Sigmoid colon (tissue), 6 donors: ENCODE measurements at regions not wholly inside any gene's neighbourhood (a gene's known extent, or its start where the extent isn't known, plus 50 kb on each side); places are given as distances from the start of the nearest gene placed in this dataset.

Source experiments
- DNase-seq: peaks from one replicate; pipeline ENCODE4 v3.0.0-alpha.2; 2019
- H3K27ac ChIP-seq, 4 donors: fragments of 200-600 bp; sonication (generic); one replicate each; pipeline ENCODE4 v1.5.1; 2016 to 2019; ENCODE audit warnings: mild to moderate bottlenecking in 1 of 4
- H3K27me3 ChIP-seq, 3 donors: fragments of 200-600 bp; sonication (generic); one replicate each; pipeline ENCODE4 v1.5.1; 2019; ENCODE audit warnings: mild to moderate bottlenecking in 1 of 3
- H3K36me3 ChIP-seq, 4 donors: fragments of 200-600 bp; sonication (generic); one replicate each; pipeline ENCODE4 v1.5.1; 2016 to 2019
- H3K4me1 ChIP-seq, 4 donors: fragments of 200-600 bp; sonication (generic); one replicate each; pipeline ENCODE4 v1.5.1; 2017 to 2019
- H3K4me3 ChIP-seq, 4 donors: fragments of 200-600 bp; sonication (generic); one replicate each; pipeline ENCODE4 v1.5.1; 2017 to 2019; ENCODE audit warnings: mild to moderate bottlenecking in 2 of 4, moderate library complexity in 1 of 4
- H3K9me3 ChIP-seq, 4 donors: fragments of 200-600 bp in 3 of 4; sonication (generic) in 3 of 4; one replicate each; pipeline versions ENCODE4 v1.5.1 to v1.6.1; 2013 to 2019
- CTCF ChIP-seq, 4 experiments: fragments of 450-650 bp in 3 of 4; fragments of 200-600 bp in 1 of 4; IDR thresholded peaks; one replicate each; pipeline ENCODE4 v1.5.1; 2016 to 2019; ENCODE audit warnings: antibody characterized with exemption in 4 of 4, mild to moderate bottlenecking in 3 of 4, moderate library complexity in 2 of 4
- EP300 ChIP-seq, 4 donors: sonication (generic); formaldehyde crosslinking; IDR thresholded peaks; one replicate each; pipeline ENCODE4 v1.6.1; 2017; ENCODE audit warnings: antibody characterized with exemption in 4 of 4
- POLR2A ChIP-seq, 2 donors: fragments of 450-650 bp; IDR thresholded peaks; one replicate each; pipeline ENCODE4 v1.6.1; 2016; ENCODE audit warnings: antibody characterized with exemption in 2 of 2, mild to moderate bottlenecking in 2 of 2, moderate library complexity in 2 of 2
- POLR2AphosphoS5 ChIP-seq, 4 donors: sonication (generic); formaldehyde crosslinking; IDR thresholded peaks; one replicate each; pipeline ENCODE4 v1.6.1; 2017; ENCODE audit warnings: antibody characterized with exemption in 4 of 4
- WGBS, 2 donors: extraction: QIAGEN DNeasy Blood & Tissue Kit; methylation state at CpG; one replicate each; pipeline ENCODE4 v1.1.7; 2013; 5-methylcytosine and 5-hydroxymethylcytosine counted together
- intact Hi-C: fragments of 100-400 bp; cut with DNase I; formaldehyde crosslinking; loops from one replicate; pipeline ENCODE4 v1.15.1; 2023
- donor health status: healthy with polysubstance abuse.
- donor health status: healthy.

DNA sequence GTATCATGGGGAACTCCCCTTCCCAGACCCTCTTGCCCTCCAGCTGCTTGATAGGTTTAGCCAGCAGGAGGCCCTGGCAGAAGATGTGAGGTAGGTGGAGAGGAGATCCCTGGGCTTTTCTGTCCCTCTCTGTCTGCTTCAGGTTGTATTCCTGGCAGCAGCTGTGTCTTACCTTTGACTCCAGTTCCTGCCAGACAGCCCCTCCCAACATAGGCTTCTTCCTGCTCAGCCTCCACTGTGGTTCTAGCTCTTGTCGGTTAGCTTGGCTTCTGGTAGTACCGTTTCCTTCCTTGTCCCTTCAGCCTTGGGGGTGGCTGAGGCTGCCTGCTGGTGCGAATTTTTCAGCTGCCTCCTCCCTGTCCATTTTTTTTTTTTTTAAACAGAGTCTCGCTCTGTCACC lies 215.7 kb upstream of the CRY1 start:
- TF ChIP-seq CTCF (IDR thresholded peaks at IDR 0.05) (no peak), POLR2AphosphoS5 (IDR thresholded peaks at IDR 0.05) (no peak), EP300 (IDR thresholded peaks at IDR 0.05) (no peak), POLR2A (IDR thresholded peaks at IDR 0.05) (no peak)
- H3K27me3 ChIP-seq, result no peaks in the 10 kb centered on the region
- H3K9me3 ChIP-seq, result no peaks in the 10 kb centered on the region

DNA sequence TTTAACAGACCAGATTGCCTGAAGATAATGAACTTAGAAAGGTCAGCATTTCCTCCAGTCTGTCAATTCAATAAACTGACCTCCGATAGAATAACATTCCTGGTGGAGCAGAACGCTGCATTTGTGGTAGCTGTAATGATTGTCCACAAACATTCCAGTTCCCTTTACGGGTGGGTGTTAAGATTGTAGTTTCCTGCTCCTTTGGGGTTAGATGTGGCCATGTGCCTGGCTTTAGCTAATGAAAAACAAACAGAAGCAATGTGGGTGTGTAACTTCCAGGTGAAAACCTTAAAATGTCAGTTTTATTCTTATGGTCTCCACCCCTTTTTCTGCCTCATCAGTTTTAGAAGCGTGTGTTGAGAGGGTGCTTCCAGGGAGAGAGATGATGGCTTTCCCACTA lies 217.3 kb upstream of the CRY1 start:
- H3K27ac ChIP-seq, result no peak overlapping the region
- no peak for DNase-seq
- H3K4me3 ChIP-seq, result no peak overlapping the region
- intact Hi-C loops, result no loop called here
- no peaks in the 10 kb centered on the region for H3K4me1 ChIP-seq
- 12 to 52% methylated on average over 4 of the region's 4 CpGs for WGBS, 2 donors
- H3K9me3 ChIP-seq, result no peaks in the 10 kb centered on the region
- no peak for TF ChIP-seq POLR2A (IDR thresholded peaks at IDR 0.05)
- TF ChIP-seq POLR2AphosphoS5 (IDR thresholded peaks at IDR 0.05), result no peak
- TF ChIP-seq CTCF (IDR thresholded peaks at IDR 0.05), result no peak
- no peak for TF ChIP-seq EP300 (IDR thresholded peaks at IDR 0.05)
- no peaks in the 10 kb centered on the region for H3K27me3 ChIP-seq
- H3K36me3 ChIP-seq, result no peaks in the 10 kb centered on the region

More for the DNA sequence above, 215.7 kb upstream of the CRY1 start:
- Histone ChIP-seq H3K4me3 (no peak overlapping the region), H3K4me1 (no peaks in the 10 kb centered on the region), H3K36me3 (no peaks in the 10 kb centered on the region), H3K27ac (no peak overlapping the region)
- WGBS, 2 donors, result 37 to 44% methylated on average over 4 of the region's 4 CpGs
- intact Hi-C loops, result no loop called here
- no peak for DNase-seq

- H3K9me3 ChIP-seq, result no peaks in the 10 kb centered on the region
- no peaks in the 10 kb centered on the region for H3K27me3 ChIP-seq
- no peaks in the 10 kb centered on the region for H3K36me3 ChIP-seq
- 67 to 78% methylated on average over 5 of the region's 5 CpGs for WGBS, 2 donors
- DNase-seq, result no peak
- TF ChIP-seq POLR2AphosphoS5 (IDR thresholded peaks at IDR 0.05), result no peak
- TF ChIP-seq POLR2A (IDR thresholded peaks at IDR 0.05), result no peak
- TF ChIP-seq EP300 (IDR thresholded peaks at IDR 0.05), result no peak
- TF ChIP-seq CTCF (IDR thresholded peaks at IDR 0.05), result no peak
- intact Hi-C loops, result no loop called here
- no peak overlapping the region for H3K27ac ChIP-seq
- no peak overlapping the region for H3K4me3 ChIP-seq
- no peaks in the 10 kb centered on the region for H3K4me1 ChIP-seq
Observed at GRCh38 chr12:107311682-107312081, 218.3 kb upstream of the CRY1 start.

- Histone ChIP-seq H3K9me3 (no peaks in the 10 kb centered on the region), H3K4me1 (peaks cover 0 to 40% (median 29%) of the 10 kb centered on the region in 4 donors), H3K4me3 (peak overlapping the region in 3 of 4 donors; percentile 19 to 54 (median 49)), H3K27me3 (peaks cover 21 to 57% (median 56%) of the 10 kb centered on the region in 3 donors), H3K36me3 (no peaks in the 10 kb centered on the region), H3K27ac (peak overlapping the region in 1 of 4 donors; percentile 56)
- DNase-seq, result no peak
- intact Hi-C loops, result no loop called here
- whole genome bisulfite sequencing, 2 donors, result 3 to 5% methylated on average over 58 of the region's 58 CpGs
- TF ChIP-seq EP300 (IDR thresholded peaks at IDR 0.05) (no peak), POLR2AphosphoS5 (IDR thresholded peaks at IDR 0.05) (peak in 1 of 4 donors; percentile 18), POLR2A (IDR thresholded peaks at IDR 0.05) (no peak), CTCF (IDR thresholded peaks at IDR 0.05) (peak in 1 of 4 experiments; percentile 21)
Observed at GRCh38 chr12:107317751-107318555, 224.6 kb upstream of the CRY1 start.

DNA sequence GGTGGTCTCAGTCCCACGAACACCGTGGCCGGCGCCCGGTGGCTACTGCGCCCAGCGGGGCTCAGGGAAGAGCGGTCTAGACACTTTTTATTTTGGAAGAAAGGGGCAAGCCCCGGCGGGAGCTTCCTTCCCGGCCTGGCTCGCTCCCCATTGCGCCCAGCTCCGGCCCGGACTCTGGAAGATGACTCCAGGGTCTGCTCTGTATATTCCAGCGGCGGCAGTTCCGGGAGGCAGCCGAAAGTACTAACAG lies 225.1 kb upstream of the CRY1 start:
- intact Hi-C loops, result no loop called here
- Histone ChIP-seq H3K27me3 (peaks cover 21 to 60% (median 58%) of the 10 kb centered on the region in 3 donors), H3K4me3 (peak overlapping the region in 3 of 4 donors; percentile 19 to 54 (median 49)), H3K9me3 (no peaks in the 10 kb centered on the region), H3K4me1 (peaks cover 0 to 40% (median 29%) of the 10 kb centered on the region in 4 donors), H3K36me3 (no peaks in the 10 kb centered on the region), H3K27ac (peak overlapping the region in 1 of 4 donors; percentile 56)
- DNase-seq, result no peak
- TF ChIP-seq POLR2AphosphoS5 (IDR thresholded peaks at IDR 0.05) (no peak), POLR2A (IDR thresholded peaks at IDR 0.05) (no peak)
- 0% methylated on average over 19 of the region's 19 CpGs for WGBS, 2 donors
